ENCODE measurements at regions not wholly inside any gene's neighbourhood (a gene's known extent, or its start where the extent isn't known, plus 50 kb on each side); places are given as distances from the start of the nearest gene placed in this dataset.

GRCh38 chr10:130711072-130711471 is 574.9 kb downstream of the GLRX3 start:
- ATAC-seq, result no peak
- Histone ChIP-seq H3F3A (replicated peaks; ENCODE audit: low read depth) (no peaks in the 10 kb centered on the region), H3K4me1 (ENCODE audit: insufficient read depth) (no peaks in the 10 kb centered on the region), H2AFZ (no peak overlapping the region), H4K20me1 (replicated peaks; ENCODE audit: insufficient read depth) (no peaks in the 10 kb centered on the region), H3K36me3 (ENCODE audit: insufficient read depth) (no peaks in the 10 kb centered on the region), H3K9me2 (ENCODE audit: insufficient read depth) (no peaks in the 10 kb centered on the region), H3K4me2 (no peak overlapping the region), H3K27ac (ENCODE audit: low read depth) (no peak overlapping the region), H3K27me3 (ENCODE audit: insufficient read depth) (no peaks in the 10 kb centered on the region), H3K79me2 (replicated peaks; ENCODE audit: insufficient read depth) (no peaks in the 10 kb centered on the region), H3K4me3 (no peak overlapping the region)
- Mint-ChIP-seq H3K9me3 (peaks cover 96% of the 10 kb centered on the region), H3K27me3 (ENCODE audit: insufficient read depth, low read depth, poor library complexity) (peaks cover 11% of the 10 kb centered on the region), H3K4me3 (no peak overlapping the region), H3K36me3 (ENCODE audit: low read depth) (peaks cover 45% of the 10 kb centered on the region; the same call in 2 of the 3 replicates), H3K4me1 (no peaks in the 10 kb centered on the region), H3K27ac (no peak overlapping the region)
- DNase-seq (ENCODE audit: low spot score), result no peak
- no peak for TF ChIP-seq EZH2phosphoT487 (IDR thresholded peaks at IDR 0.05; ENCODE audit: unreplicated experiment)
- TF ChIP-seq CTCF (conservative IDR thresholded peaks at IDR 0.05; ENCODE audit: low read depth in 2 of 2), result no peak
- TF ChIP-seq REST (IDR thresholded peaks at IDR 0.05; ENCODE audit: unreplicated experiment), result no peak
- no peak for TF ChIP-seq ZNF462 (CRISPR knock-in tag; IDR thresholded peaks at IDR 0.05)
- no peak for TF ChIP-seq POLR2AphosphoS5 (IDR thresholded peaks at IDR 0.05; ENCODE audit: low read depth)
- no peak for TF ChIP-seq CREB1 (CRISPR knock-in tag; IDR thresholded peaks at IDR 0.05; ENCODE audit: low read depth)
- TF ChIP-seq STAT1 (IDR thresholded peaks at IDR 0.05; ENCODE audit: unreplicated experiment), result no peak
- no peak for TF ChIP-seq ZNF331 (CRISPR knock-in tag; IDR thresholded peaks at IDR 0.05; ENCODE audit: low read depth)

Measured in GM23338 (cell line).